ENCODE measurements at regions not wholly inside any gene's neighbourhood (a gene's known extent, or its start where the extent isn't known, plus 50 kb on each side); places are given as distances from the start of the nearest gene placed in this dataset.

DNA sequence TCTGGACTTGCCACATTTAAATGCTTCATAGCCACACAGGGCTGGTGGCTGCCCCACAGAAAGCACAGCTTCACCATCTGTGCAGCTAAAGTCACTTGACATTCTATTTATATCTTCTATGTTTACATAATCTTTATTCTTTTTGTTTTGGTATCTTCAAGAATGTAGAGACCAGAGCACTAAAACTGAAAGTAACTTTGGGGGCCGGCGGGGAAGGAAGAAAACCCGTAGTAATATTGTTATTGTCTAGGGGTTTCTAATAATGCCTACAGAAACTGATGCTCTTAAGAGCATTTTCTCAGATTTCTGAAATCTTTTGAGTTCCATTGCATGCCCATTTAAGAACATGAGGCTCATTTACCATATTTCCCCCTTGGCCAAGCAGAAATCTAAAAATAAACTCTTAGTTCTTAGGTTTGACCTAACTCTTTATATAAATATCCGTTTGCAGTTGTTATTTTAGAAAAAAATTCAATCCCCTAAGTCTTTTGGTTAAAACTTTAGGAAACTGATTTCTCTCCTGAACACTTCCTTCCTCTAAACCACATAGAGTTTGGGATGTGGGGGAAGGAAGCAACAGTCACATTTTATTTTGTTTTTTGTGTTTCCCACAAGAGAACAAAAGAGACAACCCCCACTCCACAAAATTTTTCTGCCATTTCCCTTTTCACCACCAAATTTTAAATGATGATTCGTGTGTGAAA, 207.6 kb downstream of the OGFRL1 start:
- TF ChIP-seq CTCF (IDR thresholded peaks at IDR 0.05; ENCODE audit: control insufficient read depth, extremely low read depth, insufficient read depth): no peak
- no peak overlapping the region for H3K4me3 ChIP-seq (ENCODE audit: low read depth, low read length)
- no peak for DNase-seq (ENCODE audit: low read depth)

DNA sequence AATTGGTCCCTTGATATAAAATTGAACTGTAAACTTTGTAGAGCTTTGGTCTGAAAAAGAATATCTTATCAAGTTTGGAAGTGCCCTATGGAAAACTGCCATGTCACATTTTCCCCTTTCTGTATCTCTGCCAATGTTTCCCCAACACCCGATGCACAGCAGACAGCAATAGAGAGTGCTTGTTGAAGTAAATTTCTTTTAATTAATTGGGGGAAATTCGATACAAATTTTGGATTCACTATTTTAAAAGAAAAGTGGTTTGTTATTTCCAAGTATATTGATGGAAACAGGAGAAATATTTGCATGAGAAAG, 208.1 kb downstream of the OGFRL1 start:
- H3K4me3 ChIP-seq (ENCODE audit: low read depth, low read length): no peak overlapping the region
- DNase-seq (ENCODE audit: low read depth): no peak
- TF ChIP-seq CTCF (IDR thresholded peaks at IDR 0.05; ENCODE audit: control insufficient read depth, extremely low read depth, insufficient read depth): no peak

DNA sequence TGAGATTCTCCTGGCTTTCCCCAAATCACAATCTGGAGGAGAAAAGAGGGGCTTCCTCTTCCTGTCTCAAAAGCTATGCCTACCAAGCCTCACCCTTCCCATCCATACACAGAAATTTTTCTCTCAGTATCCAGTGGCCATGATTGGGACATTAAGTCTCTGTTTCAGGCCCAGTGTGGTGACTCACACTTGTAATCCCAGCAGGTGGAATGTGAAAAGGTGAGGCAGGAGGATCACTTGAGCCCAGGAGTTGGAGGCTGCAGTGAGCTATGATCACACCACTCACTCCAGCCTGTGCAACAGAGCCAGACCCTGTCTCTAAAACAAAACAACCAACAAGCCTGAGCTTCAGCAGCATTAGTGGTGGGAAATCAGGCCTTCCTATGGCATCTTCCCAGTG, 210.0 kb downstream of the OGFRL1 start:
- H3K4me3 ChIP-seq (ENCODE audit: low read depth, low read length): no peak overlapping the region
- no peak for TF ChIP-seq CTCF (IDR thresholded peaks at IDR 0.05; ENCODE audit: control insufficient read depth, extremely low read depth, insufficient read depth)
- DNase-seq (ENCODE audit: low read depth): no peak

DNA sequence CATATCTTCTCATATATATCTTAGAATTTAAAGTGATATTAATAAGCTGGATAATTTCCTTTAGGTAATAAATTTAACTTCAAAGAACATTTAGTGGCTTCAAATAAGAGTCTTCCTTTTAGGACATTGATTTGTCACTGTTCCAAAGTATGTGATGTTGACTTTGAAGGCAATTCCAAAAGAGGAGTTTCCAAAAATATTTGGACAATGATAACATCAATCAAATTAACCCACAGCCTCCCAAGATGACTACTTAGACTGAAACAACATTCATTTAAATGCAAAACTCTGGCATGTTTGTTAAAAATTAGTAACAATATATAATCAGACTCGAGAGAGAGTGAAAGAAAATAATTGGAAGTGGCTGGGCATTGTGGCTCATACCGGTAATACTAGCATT, 211.1 kb downstream of the OGFRL1 start:
- no peak for TF ChIP-seq CTCF (IDR thresholded peaks at IDR 0.05; ENCODE audit: control insufficient read depth, extremely low read depth, insufficient read depth)
- DNase-seq (ENCODE audit: low read depth): peak; percentile 54
- H3K4me3 ChIP-seq (ENCODE audit: low read depth, low read length): no peak overlapping the region

DNA sequence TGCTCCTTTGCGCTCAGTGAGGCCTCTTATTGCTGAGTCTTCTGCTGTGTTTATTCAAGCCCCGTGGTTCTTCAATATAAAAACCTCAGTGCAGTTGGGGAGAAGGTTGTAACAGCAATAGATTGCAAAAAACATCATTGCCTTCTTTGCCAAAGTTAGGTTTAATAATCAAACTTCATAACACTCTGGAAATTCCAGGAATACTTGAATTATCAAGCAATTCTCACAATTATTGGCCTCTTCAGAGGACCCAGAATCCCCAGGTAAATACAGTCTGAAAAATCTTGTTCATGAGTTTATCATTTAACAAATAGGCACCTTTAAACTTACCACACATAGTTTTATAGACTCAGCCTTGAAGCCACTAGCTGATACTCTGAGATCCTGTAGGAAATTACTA, 213.6 kb downstream of the OGFRL1 start:
- H3K4me3 ChIP-seq (ENCODE audit: low read depth, low read length): no peak overlapping the region
- DNase-seq (ENCODE audit: low read depth): no peak
- no peak for TF ChIP-seq CTCF (IDR thresholded peaks at IDR 0.05; ENCODE audit: control insufficient read depth, extremely low read depth, insufficient read depth)

DNA sequence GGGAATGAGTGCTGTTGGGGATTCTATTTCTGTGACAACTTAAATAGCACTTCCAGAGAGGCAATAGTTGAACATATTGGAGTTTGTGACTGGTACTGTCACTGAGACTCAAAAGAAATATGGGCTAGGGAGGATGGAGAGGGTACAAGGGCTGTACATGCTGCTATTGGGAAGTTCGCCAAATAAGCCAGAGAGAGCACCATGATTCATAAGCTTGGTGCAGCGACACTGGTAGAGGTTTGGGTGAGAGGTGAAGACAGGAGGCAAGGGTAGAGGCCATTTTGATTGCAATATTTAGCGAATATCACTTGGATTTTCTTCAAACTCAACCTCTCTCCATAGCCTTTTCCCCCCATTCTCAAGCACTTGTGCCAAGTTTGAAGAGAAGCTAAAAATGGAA, 214.3 kb downstream of the OGFRL1 start:
- DNase-seq (ENCODE audit: low read depth): no peak
- H3K4me3 ChIP-seq (ENCODE audit: low read depth, low read length): no peak overlapping the region
- no peak for TF ChIP-seq CTCF (IDR thresholded peaks at IDR 0.05; ENCODE audit: control insufficient read depth, extremely low read depth, insufficient read depth)

DNA sequence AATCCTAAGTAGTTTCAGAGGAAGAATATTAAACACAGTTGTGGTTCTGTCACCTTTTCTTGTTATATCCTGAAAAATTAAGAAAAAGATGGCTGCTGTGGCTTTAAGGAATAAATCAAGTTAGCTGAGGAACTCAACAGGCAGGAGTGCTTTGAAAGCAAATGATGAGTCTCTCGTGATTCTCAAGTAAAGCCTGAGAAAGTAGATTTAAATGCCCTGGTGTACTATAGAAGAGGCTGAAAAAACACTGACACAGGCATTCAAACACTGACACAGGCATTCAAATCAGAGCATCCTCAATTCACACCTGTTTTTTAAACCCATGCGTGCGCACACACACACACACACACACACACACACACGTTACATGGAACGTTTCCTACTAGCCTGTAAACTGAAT, 218.6 kb downstream of the OGFRL1 start:
- no peak overlapping the region for H3K4me3 ChIP-seq (ENCODE audit: low read depth, low read length)
- DNase-seq (ENCODE audit: low read depth): no peak
- no peak for TF ChIP-seq CTCF (IDR thresholded peaks at IDR 0.05; ENCODE audit: control insufficient read depth, extremely low read depth, insufficient read depth)
